Chondrocyte (in vitro differentiated cells): ENCODE measurements at regions not wholly inside any gene's neighbourhood (a gene's known extent, or its start where the extent isn't known, plus 50 kb on each side); places are given as distances from the start of the nearest gene placed in this dataset.

Experiments used
- DNase-seq: peaks from one replicate; pipeline ENCODE4 v3.0.0; 2021; ENCODE audit warnings: mixed read lengths, low spot score
- H3K27ac Mint-ChIP-seq: one replicate; pipeline ENCODE4 v1.8.0; 2021; ENCODE audit warnings: mild to moderate bottlenecking, moderate library complexity, mixed read lengths; ENCODE audit not compliant: unreplicated experiment
- H3K27me3 Mint-ChIP-seq: 2 replicates; pipeline ENCODE4 v1.8.0; 2021; ENCODE audit warnings: low read depth, mixed read lengths
- H3K36me3 Mint-ChIP-seq: 2 replicates; pipeline ENCODE4 v1.8.0; 2021; ENCODE audit warnings: low read depth, mixed read lengths
- H3K4me1 Mint-ChIP-seq: 2 replicates; pipeline ENCODE4 v1.8.0; 2021; ENCODE audit warnings: low read depth, mild to moderate bottlenecking, mixed read lengths
- H3K4me3 Mint-ChIP-seq: one replicate; pipeline ENCODE4 v1.8.0; 2021; ENCODE audit warnings: mild to moderate bottlenecking, moderate library complexity, mixed read lengths; ENCODE audit not compliant: unreplicated experiment
- H3K9me3 Mint-ChIP-seq: 2 replicates; pipeline ENCODE4 v1.8.0; 2021; ENCODE audit warnings: low read depth, mixed read lengths
- TF ChIP-seq, protein P1 (sequence below): fragments of 200-600 bp; sonication (generic); IDR thresholded peaks from 2 replicates; pipeline ENCODE4 v1.5.0; 2021; ENCODE audit warnings: antibody characterized with exemption, mild to moderate bottlenecking, moderate library complexity

DNA sequence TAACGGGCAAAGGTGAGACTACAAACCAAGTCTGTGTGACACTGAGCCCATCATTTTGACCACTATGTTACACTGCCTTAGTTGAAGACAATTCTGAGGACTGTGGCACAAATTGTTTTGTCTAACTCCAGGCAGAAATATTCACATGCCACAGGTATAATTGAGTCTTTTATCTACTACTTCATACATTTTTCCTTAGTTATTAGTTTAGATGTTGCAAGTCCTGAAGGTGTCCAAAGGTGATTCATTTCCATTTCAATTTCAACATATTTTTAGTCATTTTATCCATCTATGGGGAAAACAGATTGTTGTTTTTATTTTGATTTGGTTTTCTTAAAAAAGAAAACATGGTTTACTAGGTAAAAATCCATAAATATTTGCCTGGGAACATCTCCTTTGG lies 341.7 kb upstream of the SMIM31 start:
- no peak for DNase-seq
- TF ChIP-seq, protein P1, sequence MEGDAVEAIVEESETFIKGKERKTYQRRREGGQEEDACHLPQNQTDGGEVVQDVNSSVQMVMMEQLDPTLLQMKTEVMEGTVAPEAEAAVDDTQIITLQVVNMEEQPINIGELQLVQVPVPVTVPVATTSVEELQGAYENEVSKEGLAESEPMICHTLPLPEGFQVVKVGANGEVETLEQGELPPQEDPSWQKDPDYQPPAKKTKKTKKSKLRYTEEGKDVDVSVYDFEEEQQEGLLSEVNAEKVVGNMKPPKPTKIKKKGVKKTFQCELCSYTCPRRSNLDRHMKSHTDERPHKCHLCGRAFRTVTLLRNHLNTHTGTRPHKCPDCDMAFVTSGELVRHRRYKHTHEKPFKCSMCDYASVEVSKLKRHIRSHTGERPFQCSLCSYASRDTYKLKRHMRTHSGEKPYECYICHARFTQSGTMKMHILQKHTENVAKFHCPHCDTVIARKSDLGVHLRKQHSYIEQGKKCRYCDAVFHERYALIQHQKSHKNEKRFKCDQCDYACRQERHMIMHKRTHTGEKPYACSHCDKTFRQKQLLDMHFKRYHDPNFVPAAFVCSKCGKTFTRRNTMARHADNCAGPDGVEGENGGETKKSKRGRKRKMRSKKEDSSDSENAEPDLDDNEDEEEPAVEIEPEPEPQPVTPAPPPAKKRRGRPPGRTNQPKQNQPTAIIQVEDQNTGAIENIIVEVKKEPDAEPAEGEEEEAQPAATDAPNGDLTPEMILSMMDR = no peak
- H3K4me3 Mint-ChIP-seq = no peak overlapping the region
- H3K27me3 Mint-ChIP-seq = peaks cover 3% of the 10 kb centered on the region
- H3K4me1 Mint-ChIP-seq = no peaks in the 10 kb centered on the region
- H3K36me3 Mint-ChIP-seq = no peaks in the 10 kb centered on the region
- H3K9me3 Mint-ChIP-seq = peaks cover 2% of the 10 kb centered on the region
- H3K27ac Mint-ChIP-seq = no peak overlapping the region

DNA sequence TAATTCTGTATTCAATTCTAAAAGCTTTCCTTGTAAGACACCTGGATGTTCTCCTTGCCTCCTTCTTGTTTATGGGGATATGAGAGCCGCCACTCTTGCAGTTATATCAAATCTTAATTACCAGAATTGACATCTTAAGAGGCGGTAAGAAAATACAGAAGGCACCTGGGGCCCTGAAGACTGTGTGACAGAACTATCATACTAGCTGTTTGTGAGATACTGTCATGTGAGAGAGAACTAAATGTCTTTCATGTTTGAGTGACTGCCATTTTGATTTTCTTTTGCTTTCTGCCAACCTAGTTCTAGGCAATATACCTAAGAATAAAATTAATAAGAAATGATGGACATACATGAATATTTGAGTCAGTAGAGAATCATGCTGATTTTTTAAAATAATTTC lies 340.2 kb upstream of the SMIM31 start:
- Mint-ChIP-seq H3K4me1 (no peaks in the 10 kb centered on the region), H3K9me3 (peaks cover 11% of the 10 kb centered on the region), H3K36me3 (peaks cover 1% of the 10 kb centered on the region), H3K27ac (no peak overlapping the region), H3K4me3 (no peak overlapping the region), H3K27me3 (peaks cover 3% of the 10 kb centered on the region)
- DNase-seq = no peak
- TF ChIP-seq, protein P1 = no peak

DNA sequence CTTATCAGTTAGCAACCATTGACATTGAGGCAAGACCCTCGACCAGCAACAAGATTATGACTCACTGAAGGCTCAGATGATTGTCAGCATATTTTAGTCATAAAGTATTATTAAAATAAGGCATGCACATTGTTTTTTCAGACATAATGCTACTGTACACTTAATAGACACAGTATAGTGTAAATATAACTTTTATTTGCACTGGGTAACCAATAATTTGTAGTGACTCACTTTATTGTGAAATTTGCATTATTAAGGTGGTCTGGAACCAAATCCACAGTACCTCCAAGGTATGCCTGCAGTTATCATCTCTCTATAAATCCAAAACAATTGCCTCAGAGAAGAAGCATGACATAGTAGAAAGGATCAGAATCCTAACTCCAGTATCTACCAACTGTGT lies 330.1 kb upstream of the SMIM31 start:
- TF ChIP-seq, protein P1 = no peak
- no peak for DNase-seq
- Mint-ChIP-seq H3K9me3 (peaks cover 7% of the 10 kb centered on the region), H3K4me1 (no peaks in the 10 kb centered on the region), H3K27ac (no peak overlapping the region), H3K36me3 (no peaks in the 10 kb centered on the region), H3K27me3 (no peaks in the 10 kb centered on the region), H3K4me3 (no peak overlapping the region)

DNA sequence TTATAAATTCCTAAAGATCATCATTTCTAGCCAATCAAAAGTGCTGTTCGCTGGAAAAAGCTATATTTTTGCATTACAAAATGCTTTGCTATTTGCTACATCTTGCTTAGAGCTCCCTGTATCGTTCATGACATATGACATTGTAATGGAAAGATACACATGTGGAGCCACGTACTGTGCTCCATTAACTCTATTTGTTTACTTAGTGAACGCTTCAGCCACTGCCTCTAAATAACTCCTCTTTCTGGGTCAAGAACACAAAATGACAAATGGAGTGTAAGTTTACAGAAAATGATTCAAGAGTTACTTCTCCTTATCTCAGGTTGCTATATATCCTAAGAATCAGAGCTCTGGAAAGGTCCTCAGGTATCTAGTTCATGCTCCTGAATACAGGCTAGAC lies 329.1 kb upstream of the SMIM31 start:
- H3K36me3 Mint-ChIP-seq = no peaks in the 10 kb centered on the region
- no peak overlapping the region for H3K27ac Mint-ChIP-seq
- H3K27me3 Mint-ChIP-seq = no peaks in the 10 kb centered on the region
- no peaks in the 10 kb centered on the region for H3K4me1 Mint-ChIP-seq
- peaks cover 7% of the 10 kb centered on the region for H3K9me3 Mint-ChIP-seq
- TF ChIP-seq, protein P1 = no peak
- H3K4me3 Mint-ChIP-seq = no peak overlapping the region
- DNase-seq = no peak

DNA sequence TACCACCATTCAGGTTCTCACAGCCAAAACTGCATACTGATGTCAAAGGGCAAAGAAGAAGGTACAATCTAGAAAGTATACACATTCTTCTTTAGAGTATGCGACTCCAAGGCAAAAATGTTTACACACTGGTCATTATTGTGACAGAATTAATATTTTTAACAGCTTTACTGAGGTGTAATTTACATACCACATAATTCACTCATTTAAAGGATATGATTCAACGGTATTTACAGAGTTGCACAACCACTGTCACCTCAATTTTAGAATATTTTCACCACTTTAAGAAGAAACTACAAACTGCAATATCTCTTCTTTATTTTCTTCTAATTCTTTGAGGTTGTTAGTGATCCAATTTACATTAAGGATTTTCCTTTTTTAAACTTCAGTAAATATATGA lies 325.4 kb upstream of the SMIM31 start:
- no peaks in the 10 kb centered on the region for H3K9me3 Mint-ChIP-seq
- no peak overlapping the region for H3K4me3 Mint-ChIP-seq
- DNase-seq = no peak
- TF ChIP-seq, protein P1 = no peak
- H3K36me3 Mint-ChIP-seq = no peaks in the 10 kb centered on the region
- H3K27ac Mint-ChIP-seq = no peak overlapping the region
- no peaks in the 10 kb centered on the region for H3K4me1 Mint-ChIP-seq
- no peaks in the 10 kb centered on the region for H3K27me3 Mint-ChIP-seq
